Mammary epithelial cell (primary cell): ENCODE measurements at regions not wholly inside any gene's neighbourhood (a gene's known extent, or its start where the extent isn't known, plus 50 kb on each side); places are given as distances from the start of the nearest gene placed in this dataset.

Experiments used
- EZH2 ChIP-seq: IDR thresholded peaks from 2 replicates; pipeline ENCODE4 v1.6.1; 2012; ENCODE audit warnings: low read length, inconsistent platforms, borderline replicate concordance
- TF ChIP-seq, protein P1 (sequence below), 2 donors: IDR thresholded peaks in 1 of 2; conservative IDR thresholded peaks in 1 of 2; 2 replicates each; pipeline ENCODE4 v1.5.1; 2011 to 2012; ENCODE audit warnings: inconsistent platforms in 2 of 2, low read length in 2 of 2, mild to moderate bottlenecking in 2 of 2, control low read depth in 1 of 2, low read depth in 1 of 2; ENCODE audit not compliant: insufficient read depth in 1 of 2; ENCODE audit errors: extremely low read depth in 1 of 2

DNA sequence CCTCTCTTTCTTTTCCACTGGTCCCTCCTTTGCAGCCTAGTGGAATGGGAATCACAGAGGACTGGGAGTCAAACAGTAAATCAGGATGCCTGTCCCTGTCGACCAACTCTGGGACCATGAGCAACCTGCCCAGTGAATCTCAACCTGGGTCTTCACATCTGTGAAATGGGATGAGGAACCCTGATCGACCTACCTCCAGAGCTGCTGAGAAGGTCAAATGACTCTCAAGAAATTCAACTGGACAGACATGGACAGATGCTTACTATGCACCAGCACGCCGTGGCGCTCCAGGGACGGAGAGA is 73.3 kb upstream of the TAF1B start:
- TF ChIP-seq, protein P1, sequence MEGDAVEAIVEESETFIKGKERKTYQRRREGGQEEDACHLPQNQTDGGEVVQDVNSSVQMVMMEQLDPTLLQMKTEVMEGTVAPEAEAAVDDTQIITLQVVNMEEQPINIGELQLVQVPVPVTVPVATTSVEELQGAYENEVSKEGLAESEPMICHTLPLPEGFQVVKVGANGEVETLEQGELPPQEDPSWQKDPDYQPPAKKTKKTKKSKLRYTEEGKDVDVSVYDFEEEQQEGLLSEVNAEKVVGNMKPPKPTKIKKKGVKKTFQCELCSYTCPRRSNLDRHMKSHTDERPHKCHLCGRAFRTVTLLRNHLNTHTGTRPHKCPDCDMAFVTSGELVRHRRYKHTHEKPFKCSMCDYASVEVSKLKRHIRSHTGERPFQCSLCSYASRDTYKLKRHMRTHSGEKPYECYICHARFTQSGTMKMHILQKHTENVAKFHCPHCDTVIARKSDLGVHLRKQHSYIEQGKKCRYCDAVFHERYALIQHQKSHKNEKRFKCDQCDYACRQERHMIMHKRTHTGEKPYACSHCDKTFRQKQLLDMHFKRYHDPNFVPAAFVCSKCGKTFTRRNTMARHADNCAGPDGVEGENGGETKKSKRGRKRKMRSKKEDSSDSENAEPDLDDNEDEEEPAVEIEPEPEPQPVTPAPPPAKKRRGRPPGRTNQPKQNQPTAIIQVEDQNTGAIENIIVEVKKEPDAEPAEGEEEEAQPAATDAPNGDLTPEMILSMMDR (conservative IDR thresholded peaks at IDR 0.05 in 1 of 2, IDR thresholded peaks at IDR 0.05 in 1 of 2; ENCODE audit: extremely low read depth in 1 of 2, insufficient read depth in 1 of 2, low read depth in 1 of 2, low read length in 2 of 2), result no peak
- TF ChIP-seq EZH2, result no peak
